Large intestine (tissue), 3 donors: ENCODE measurements at regions not wholly inside any gene's neighbourhood (a gene's known extent, or its start where the extent isn't known, plus 50 kb on each side); places are given as distances from the start of the nearest gene placed in this dataset.

Source experiments
- DNase-seq, 2 donors: peaks; one replicate each; pipeline versions ENCODE4 v3.0.0 to v3.0.0-alpha.2; 2013
- H3K27ac ChIP-seq: one replicate; pipeline ENCODE4 v1.5.1; 2013; ENCODE audit warnings: low read length
- H3K27me3 ChIP-seq: 2 replicates; pipeline ENCODE4 v1.6.1; 2013; ENCODE audit warnings: low read length; ENCODE audit not compliant: control insufficient read depth, insufficient read depth
- H3K36me3 ChIP-seq: 2 replicates; pipeline ENCODE4 v1.6.1; 2013; ENCODE audit warnings: low read length; ENCODE audit not compliant: control insufficient read depth, insufficient read depth
- H3K4me1 ChIP-seq: one replicate; pipeline ENCODE4 v1.6.1; 2013; ENCODE audit warnings: low read length; ENCODE audit not compliant: control insufficient read depth, insufficient read depth
- H3K4me3 ChIP-seq: one replicate; pipeline ENCODE4 v1.5.1; 2013; ENCODE audit warnings: low read length
- H3K9me3 ChIP-seq: one replicate; pipeline ENCODE4 v1.6.1; 2013; ENCODE audit warnings: mild to moderate bottlenecking, low read depth, low read length, moderate library complexity; ENCODE audit not compliant: control insufficient read depth
- WGBS: methylation state at CpG from one replicate; pipeline ENCODE4 v1.1.5; 2013; ENCODE audit warnings: low lambda C conversion rate; ENCODE audit not compliant: insufficient coverage; 5-methylcytosine and 5-hydroxymethylcytosine counted together

GRCh38 chr9:89789922-89790510 is 185.2 kb downstream of the GADD45G start:
- no peak for DNase-seq
- Histone ChIP-seq H3K9me3 (no peaks in the 10 kb centered on the region), H3K27me3 (no peaks in the 10 kb centered on the region), H3K36me3 (no peaks in the 10 kb centered on the region), H3K4me3 (no peak overlapping the region), H3K27ac (no peak overlapping the region), H3K4me1 (peaks cover 20% of the 10 kb centered on the region)
- WGBS: 100% methylated on average over 1 of the region's 8 CpGs

GRCh38 chr9:89790542-89791109 is 185.8 kb downstream of the GADD45G start:
- Histone ChIP-seq H3K9me3 (no peaks in the 10 kb centered on the region), H3K27ac (no peak overlapping the region), H3K27me3 (no peaks in the 10 kb centered on the region), H3K36me3 (no peaks in the 10 kb centered on the region), H3K4me3 (no peak overlapping the region), H3K4me1 (peaks cover 20% of the 10 kb centered on the region)
- WGBS: no CpG with 5 or more reads among the region's 2 CpGs
- DNase-seq: peak in 1 of 2 donors; percentile 57

GRCh38 chr9:89791754-89792153 is 186.9 kb downstream of the GADD45G start:
- no peak for DNase-seq

GRCh38 chr9:89792189-89793123 is 187.6 kb downstream of the GADD45G start:
- Histone ChIP-seq H3K4me3 (no peak overlapping the region), H3K4me1 (peaks cover 20% of the 10 kb centered on the region), H3K36me3 (no peaks in the 10 kb centered on the region), H3K9me3 (no peaks in the 10 kb centered on the region), H3K27me3 (no peaks in the 10 kb centered on the region), H3K27ac (no peak overlapping the region)
- DNase-seq: no peak
- WGBS: no CpG with 5 or more reads among the region's 12 CpGs

More at GRCh38 chr9:89791754-89792153, 186.9 kb downstream of the GADD45G start:
- H3K4me3 ChIP-seq: no peak overlapping the region
- H3K9me3 ChIP-seq: no peaks in the 10 kb centered on the region
- peaks cover 20% of the 10 kb centered on the region for H3K4me1 ChIP-seq
- no peaks in the 10 kb centered on the region for H3K36me3 ChIP-seq
- H3K27ac ChIP-seq: no peak overlapping the region
- WGBS: no CpG with 5 or more reads among the region's 8 CpGs
- H3K27me3 ChIP-seq: no peaks in the 10 kb centered on the region

- Histone ChIP-seq H3K4me1 (peaks cover 21% of the 10 kb centered on the region), H3K27me3 (no peaks in the 10 kb centered on the region), H3K9me3 (no peaks in the 10 kb centered on the region), H3K4me3 (no peak overlapping the region), H3K27ac (no peak overlapping the region), H3K36me3 (no peaks in the 10 kb centered on the region)
- no peak for DNase-seq
- WGBS: no CpG with 5 or more reads among the region's 5 CpGs
Observed at GRCh38 chr9:89793124-89793495, 188.3 kb downstream of the GADD45G start.

GRCh38 chr9:89793551-89793950 is 188.7 kb downstream of the GADD45G start:
- WGBS: no CpG with 5 or more reads among the region's 7 CpGs
- no peaks in the 10 kb centered on the region for H3K36me3 ChIP-seq
- H3K4me1 ChIP-seq: peaks cover 24% of the 10 kb centered on the region
- H3K27me3 ChIP-seq: no peaks in the 10 kb centered on the region
- H3K9me3 ChIP-seq: no peaks in the 10 kb centered on the region
- DNase-seq: peak in 1 of 2 donors; percentile 28
- no peak overlapping the region for H3K27ac ChIP-seq
- no peak overlapping the region for H3K4me3 ChIP-seq

- no CpG with 5 or more reads among the region's 10 CpGs for WGBS
- Histone ChIP-seq H3K4me3 (no peak overlapping the region), H3K36me3 (no peaks in the 10 kb centered on the region), H3K27me3 (no peaks in the 10 kb centered on the region), H3K27ac (no peak overlapping the region), H3K9me3 (no peaks in the 10 kb centered on the region), H3K4me1 (peaks cover 24% of the 10 kb centered on the region)
- peak in 1 of 2 donors; percentile 41 for DNase-seq
Observed at GRCh38 chr9:89794918-89795317, 190.1 kb downstream of the GADD45G start.

GRCh38 chr9:89795538-89796195 is 190.9 kb downstream of the GADD45G start:
- no CpG with 5 or more reads among the region's 10 CpGs for WGBS
- DNase-seq: no peak
- H3K36me3 ChIP-seq: no peaks in the 10 kb centered on the region

GRCh38 chr9:89796606-89797005 is 191.8 kb downstream of the GADD45G start:
- peaks cover 13% of the 10 kb centered on the region for H3K4me1 ChIP-seq
- WGBS: no CpG with 5 or more reads among the region's 6 CpGs
- H3K27ac ChIP-seq: no peak overlapping the region
- no peaks in the 10 kb centered on the region for H3K9me3 ChIP-seq
- H3K27me3 ChIP-seq: no peaks in the 10 kb centered on the region
- H3K4me3 ChIP-seq: no peak overlapping the region
- no peak for DNase-seq
- no peaks in the 10 kb centered on the region for H3K36me3 ChIP-seq

More at GRCh38 chr9:89795538-89796195, 190.9 kb downstream of the GADD45G start:
- Histone ChIP-seq H3K9me3 (no peaks in the 10 kb centered on the region), H3K27ac (no peak overlapping the region), H3K4me3 (no peak overlapping the region), H3K4me1 (peaks cover 23% of the 10 kb centered on the region), H3K27me3 (no peaks in the 10 kb centered on the region)

GRCh38 chr9:89797255-89797654 is 192.4 kb downstream of the GADD45G start:
- Histone ChIP-seq H3K36me3 (no peaks in the 10 kb centered on the region), H3K27me3 (no peaks in the 10 kb centered on the region), H3K9me3 (no peaks in the 10 kb centered on the region), H3K27ac (no peak overlapping the region), H3K4me3 (no peak overlapping the region), H3K4me1 (peaks cover 9% of the 10 kb centered on the region)
- WGBS: no CpG with 5 or more reads among the region's 11 CpGs
- DNase-seq: no peak
